ENCODE measurements at regions not wholly inside any gene's neighbourhood (a gene's known extent, or its start where the extent isn't known, plus 50 kb on each side); places are given as distances from the start of the nearest gene placed in this dataset.

GRCh38 chr3:162218479-162218878 is 721.9 kb downstream of the OTOL1 start:
- no peak for TF ChIP-seq CTCF (IDR thresholded peaks at IDR 0.05)
- no peak for TF ChIP-seq POLR2A (IDR thresholded peaks at IDR 0.05)

Data from body of pancreas (tissue), 4 donors.